GM19372 (cell line): ENCODE measurements at regions not wholly inside any gene's neighbourhood (a gene's known extent, or its start where the extent isn't known, plus 50 kb on each side); places are given as distances from the start of the nearest gene placed in this dataset.
"Not testable (repeated sequence)": the region's sequence is repeated elsewhere in the genome, so short reads cannot be mapped to it uniquely, and the experiment has no call there.

Source experiments
- ATAC-seq: cut with Tn5 transposase; IDR thresholded peaks from one replicate; pipeline ENCODE4 v1.9.1; 2021; ENCODE audit warnings: mild to moderate bottlenecking, low read depth, moderate library complexity; ENCODE audit not compliant: unreplicated experiment

GRCh38 chr13:42396901-42397655 is 125.1 kb downstream of the AKAP11 start:
- ATAC-seq = no peak

GRCh38 chr13:42398533-42398932 is 126.6 kb downstream of the AKAP11 start:
- no peak for ATAC-seq

GRCh38 chr13:42400188-42400833 is 128.4 kb downstream of the AKAP11 start:
- no peak for ATAC-seq

GRCh38 chr13:42401376-42401775 is 129.4 kb downstream of the AKAP11 start:
- ATAC-seq = no peak

- ATAC-seq = peak; percentile 58
Observed at GRCh38 chr13:42405665-42406390, 133.9 kb downstream of the AKAP11 start.

- no peak for ATAC-seq
Observed at GRCh38 chr13:42409075-42409474, 137.1 kb downstream of the AKAP11 start.

GRCh38 chr13:42409551-42409950 is 137.6 kb downstream of the AKAP11 start:
- no peak for ATAC-seq

GRCh38 chr13:42412812-42413483 is 141.0 kb downstream of the AKAP11 start:
- peak; percentile 60 for ATAC-seq

- ATAC-seq = no peak
Observed at GRCh38 chr13:42413484-42413815, 141.5 kb downstream of the AKAP11 start.

- ATAC-seq = no peak
Observed at GRCh38 chr13:42417626-42418025, 145.7 kb downstream of the AKAP11 start.

- ATAC-seq = no peak
Observed at GRCh38 chr13:42418184-42418583, 146.2 kb downstream of the AKAP11 start.

- no peak for ATAC-seq
Observed at GRCh38 chr13:42420304-42420703, 148.4 kb downstream of the AKAP11 start.

- no peak for ATAC-seq
Observed at GRCh38 chr13:42422681-42423080, 150.7 kb downstream of the AKAP11 start.

- ATAC-seq = no peak
Observed at GRCh38 chr13:42424182-42424581, 149.8 kb upstream of the TNFSF11 start.

GRCh38 chr13:42445354-42445753 is 128.6 kb upstream of the TNFSF11 start:
- ATAC-seq = no peak

GRCh38 chr13:42446597-42446996 is 127.4 kb upstream of the TNFSF11 start:
- ATAC-seq = not testable (repeated sequence)

- ATAC-seq = no peak
Observed at GRCh38 chr13:42453091-42453645, 120.8 kb upstream of the TNFSF11 start.

- ATAC-seq = no peak
Observed at GRCh38 chr13:42454749-42455148, 119.2 kb upstream of the TNFSF11 start.

- no peak for ATAC-seq
Observed at GRCh38 chr13:42458193-42458592, 115.8 kb upstream of the TNFSF11 start.

GRCh38 chr13:42466123-42466522 is 107.8 kb upstream of the TNFSF11 start:
- no peak for ATAC-seq

- no peak for ATAC-seq
Observed at GRCh38 chr13:42466609-42467008, 107.3 kb upstream of the TNFSF11 start.
